Keratinocyte (primary cell): ENCODE measurements at regions not wholly inside any gene's neighbourhood (a gene's known extent, or its start where the extent isn't known, plus 50 kb on each side); places are given as distances from the start of the nearest gene placed in this dataset.

Experiments
- DNase-seq: peaks from one replicate; pipeline ENCODE4 v3.0.0-alpha.2; 2011; ENCODE audit warnings: low read depth, missing footprints, low spot score
- FAIRE-seq: peaks from 2 replicates; lab custom pipeline; 2011; peaks lifted over from hg19 to GRCh38; lab: Jason Lieb, UNC
- H2AFZ ChIP-seq: 2 replicates; pipeline ENCODE4 v1.6.0; 2012; ENCODE audit warnings: low read length, control low read depth, inconsistent platforms; ENCODE audit not compliant: control insufficient read depth
- H3K27ac ChIP-seq: 2 replicates; pipeline ENCODE4 v1.5.1; 2011; ENCODE audit warnings: low read length; ENCODE audit not compliant: control insufficient read depth, insufficient read depth
- H3K27me3 ChIP-seq: 3 replicates; pipeline ENCODE4 v1.6.0; 2011; ENCODE audit warnings: low read length; ENCODE audit not compliant: control insufficient read depth, insufficient read depth; ENCODE audit errors: extremely low read depth
- H3K36me3 ChIP-seq, 2 experiments: 2 replicates in 1 of 2; 3 replicates in 1 of 2; pipeline ENCODE4 v1.5.1; 2011; ENCODE audit warnings: low read length in 2 of 2, mild to moderate bottlenecking in 1 of 2; ENCODE audit not compliant: control insufficient read depth in 2 of 2, insufficient read depth in 2 of 2; ENCODE audit errors: extremely low read depth in 1 of 2
- H3K4me1 ChIP-seq: 3 replicates; pipeline ENCODE4 v1.5.1; 2011; ENCODE audit warnings: low read length; ENCODE audit not compliant: control insufficient read depth, insufficient read depth; ENCODE audit errors: extremely low read depth
- H3K4me2 ChIP-seq: 3 replicates; pipeline ENCODE4 v1.6.0; 2011; ENCODE audit warnings: low read depth, low read length; ENCODE audit not compliant: control insufficient read depth, insufficient read depth; ENCODE audit errors: extremely low read depth
- H3K4me3 ChIP-seq, 3 experiments: fragments of 200-600 bp in 1 of 3; sonication (generic) in 1 of 3; 2 replicates in 2 of 3; 3 replicates in 1 of 3; pipeline ENCODE4 v1.5.1; 2011 to 2016; ENCODE audit warnings: low read length in 3 of 3, mild to moderate bottlenecking in 3 of 3, control low read depth in 2 of 3, inconsistent platforms in 1 of 3, low read depth in 1 of 3, mixed read lengths in 1 of 3, mixed run types in 1 of 3, moderate library complexity in 1 of 3; ENCODE audit not compliant: control insufficient read depth in 2 of 3, insufficient read depth in 2 of 3; ENCODE audit errors: extremely low read depth in 1 of 3
- H3K79me2 ChIP-seq: 2 replicates; pipeline ENCODE4 v1.6.0; 2012; ENCODE audit warnings: low read length; ENCODE audit not compliant: control insufficient read depth, insufficient read depth
- H3K9ac ChIP-seq: 3 replicates; pipeline ENCODE4 v1.6.0; 2011; ENCODE audit warnings: low read length; ENCODE audit not compliant: control insufficient read depth, insufficient read depth; ENCODE audit errors: extremely low read depth
- H3K9me1 ChIP-seq: 3 replicates; pipeline ENCODE4 v1.6.0; 2011; ENCODE audit warnings: low read length; ENCODE audit not compliant: control insufficient read depth, insufficient read depth; ENCODE audit errors: extremely low read depth
- H3K9me3 ChIP-seq: 2 replicates; pipeline ENCODE4 v1.5.1; 2012; ENCODE audit warnings: low read depth, low read length; ENCODE audit not compliant: control insufficient read depth
- H4K20me1 ChIP-seq: 3 replicates; pipeline ENCODE4 v1.6.0; 2011; ENCODE audit warnings: low read length; ENCODE audit not compliant: control insufficient read depth, insufficient read depth; ENCODE audit errors: extremely low read depth
- CTCF ChIP-seq, 3 experiments: IDR thresholded peaks in 1 of 3; conservative IDR thresholded peaks in 1 of 3; optimal IDR thresholded peaks in 1 of 3; 2 replicates in 2 of 3; 3 replicates in 1 of 3; pipeline versions ENCODE3 to v1.5.1; 2011; ENCODE audit warnings: low read length in 3 of 3, mild to moderate bottlenecking in 3 of 3, moderate library complexity in 2 of 3, control low read depth in 1 of 3, inconsistent platforms in 1 of 3; ENCODE audit not compliant: insufficient read depth in 2 of 3; ENCODE audit errors: extremely low read depth in 1 of 3
- EZH2 ChIP-seq: IDR thresholded peaks from one replicate; pipeline ENCODE4 v1.6.1; 2012; ENCODE audit warnings: inconsistent platforms, mild to moderate bottlenecking, low read length, moderate library complexity
- dilution Hi-C: fragments of 300-500 bp; cut with MboI; formaldehyde crosslinking; loops from one replicate; pipeline ENCODE4 v1.7.0; 2020; ENCODE audit warnings: low sequenced_read_pairs; ENCODE audit not compliant: extremely low pct_ligation_motif_present

- dilution Hi-C loops, result no loop called here
- Histone ChIP-seq H3K36me3 (no peaks in the 10 kb centered on the region), H3K4me3 (no peak overlapping the region), H4K20me1 (no peaks in the 10 kb centered on the region), H3K79me2 (no peaks in the 10 kb centered on the region), H3K4me2 (no peak overlapping the region), H3K9me3 (no peaks in the 10 kb centered on the region), H3K27me3 (no peaks in the 10 kb centered on the region), H3K9me1 (no peaks in the 10 kb centered on the region), H3K4me1 (no peaks in the 10 kb centered on the region), H3K27ac (no peak overlapping the region), H3K9ac (no peak overlapping the region), H2AFZ (no peak overlapping the region)
- DNase-seq, result no peak
- FAIRE-seq, result no peak
- TF ChIP-seq EZH2, result no peak
- no peak for TF ChIP-seq CTCF (optimal IDR thresholded peaks at IDR 0.05 in 1 of 3, IDR thresholded peaks at IDR 0.05 in 1 of 3, conservative IDR thresholded peaks at IDR 0.05 in 1 of 3; ENCODE audit: extremely low read depth in 1 of 3, insufficient read depth in 2 of 3, low read length in 3 of 3)
Observed at GRCh38 chr22:22983816-22984215, 86.5 kb upstream of the GNAZ start.

- dilution Hi-C loops, result no loop called here
Observed at GRCh38 chr22:22984967-22985366, 85.4 kb upstream of the GNAZ start.

More at GRCh38 chr22:22984967-22985366, 85.4 kb upstream of the GNAZ start:
- no peak for DNase-seq
- H3K9me1 ChIP-seq, result no peaks in the 10 kb centered on the region
- H3K27me3 ChIP-seq, result no peaks in the 10 kb centered on the region
- TF ChIP-seq EZH2 (no peak), CTCF (optimal IDR thresholded peaks at IDR 0.05 in 1 of 3, IDR thresholded peaks at IDR 0.05 in 1 of 3, conservative IDR thresholded peaks at IDR 0.05 in 1 of 3; ENCODE audit: extremely low read depth in 1 of 3, insufficient read depth in 2 of 3, low read length in 3 of 3) (no peak)
- no peak overlapping the region for H3K9ac ChIP-seq
- no peak overlapping the region for H3K4me2 ChIP-seq
- H3K4me1 ChIP-seq, result no peaks in the 10 kb centered on the region
- H3K79me2 ChIP-seq, result no peaks in the 10 kb centered on the region
- H3K4me3 ChIP-seq, result no peak overlapping the region
- H4K20me1 ChIP-seq, result no peaks in the 10 kb centered on the region
- no peaks in the 10 kb centered on the region for H3K9me3 ChIP-seq
- H3K27ac ChIP-seq, result no peak overlapping the region
- no peak for FAIRE-seq
- no peak overlapping the region for H2AFZ ChIP-seq
- H3K36me3 ChIP-seq, result no peaks in the 10 kb centered on the region
